K562 (cell line): ENCODE measurements at regions not wholly inside any gene's neighbourhood (a gene's known extent, or its start where the extent isn't known, plus 50 kb on each side); places are given as distances from the start of the nearest gene placed in this dataset.

ENCODE experiments used
- ERF ChIP-seq: fragments of 450-650 bp; formaldehyde crosslinking; IDR thresholded peaks from 2 replicates; pipeline ENCODE4 v1.4.0; 2020; ENCODE audit warnings: mild to moderate bottlenecking, mixed read lengths
- FOXM1 ChIP-seq, 2 experiments: fragments of 450-650 bp in 1 of 2; sonication (generic) in 1 of 2; formaldehyde crosslinking in 1 of 2; IDR thresholded peaks; 2 replicates each; pipeline versions ENCODE4 v1.6.1 to v1.9.0; 2017 to 2022; ENCODE audit warnings: low read depth in 2 of 2, mild to moderate bottlenecking in 2 of 2, missing genetic modification reagents in 1 of 2, moderate library complexity in 1 of 2
- GABPA ChIP-seq: fragments of 200-800 bp; sonication (Bioruptor generic); conservative IDR thresholded peaks from 2 replicates; pipeline ENCODE4 v1.6.1; 2016; ENCODE audit warnings: low read depth, missing genetic modification characterization, missing compliant biosample characterization
- MTF1 ChIP-seq: fragments of 250-450 bp; sonication (Bioruptor Pico); IDR thresholded peaks from 2 replicates; pipeline ENCODE4 v1.9.0; 2021; ENCODE audit warnings: moderate library complexity, mild to moderate bottlenecking, inconsistent platforms, borderline replicate concordance
- PHB2 ChIP-seq: fragments of 450-650 bp; IDR thresholded peaks from 2 replicates; pipeline ENCODE4 v1.6.1; 2017; ENCODE audit warnings: low read depth
- RAD21 ChIP-seq, 2 experiments: fragments of 250-450 bp in 1 of 2; fragments of 450-650 bp in 1 of 2; sonication (Bioruptor Pico) in 1 of 2; formaldehyde crosslinking in 1 of 2; IDR thresholded peaks in 1 of 2; conservative IDR thresholded peaks in 1 of 2; 2 replicates each; pipeline versions ENCODE4 v1.4.0 to v1.8.0; 2020 to 2022; ENCODE audit warnings: mild to moderate bottlenecking in 2 of 2, moderate library complexity in 1 of 2
- ZBTB7A ChIP-seq: IDR thresholded peaks from 2 replicates; pipeline ENCODE4 v1.6.1; 2011; ENCODE audit warnings: low read depth, mild to moderate bottlenecking, low read length, moderate library complexity, borderline replicate concordance; ENCODE audit not compliant: control insufficient read depth
- ZNF146 ChIP-seq: IDR thresholded peaks from one replicate; pipeline ENCODE4 v1.6.1; 2018; ENCODE audit warnings: missing compliant biosample characterization; ENCODE audit not compliant: unreplicated experiment
- TF ChIP-seq, protein P1 (sequence below): sonication (generic); formaldehyde crosslinking; IDR thresholded peaks from 2 replicates; pipeline ENCODE4 v1.9.0; 2022; ENCODE audit warnings: mild to moderate bottlenecking, missing genetic modification reagents

DNA sequence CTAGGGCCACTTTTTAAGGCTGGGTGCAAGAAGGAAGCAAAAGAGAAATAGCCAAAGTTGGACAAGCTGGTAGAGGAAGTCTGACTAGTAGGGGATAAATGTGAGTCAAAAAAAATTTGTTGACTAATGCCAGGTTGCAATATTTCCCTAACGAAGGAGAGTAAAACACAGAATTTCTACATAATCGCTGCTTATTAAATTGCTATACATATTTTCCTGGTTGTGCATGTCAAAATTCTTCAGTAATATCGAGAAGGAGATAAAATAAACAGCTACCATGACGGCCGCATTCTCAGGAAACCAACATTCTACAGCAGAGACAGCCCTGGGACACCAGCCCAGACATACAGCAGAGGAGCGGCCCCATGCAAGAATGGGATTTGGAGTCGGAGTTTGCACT is 148.3 kb downstream of the ESM1 start:
- TF ChIP-seq RAD21 (CRISPR knock-in tag; conservative IDR thresholded peaks at IDR 0.05 in 1 of 2, IDR thresholded peaks at IDR 0.05 in 1 of 2) (no peak), ZNF146 (CRISPR knock-in tag) (no peak), FOXM1 (IDR thresholded peaks at IDR 0.05; ENCODE audit: low read depth) (no peak), FOXM1 (CRISPR knock-in tag; IDR thresholded peaks at IDR 0.05; ENCODE audit: low read depth) (no peak), PHB2 (no peak), ZBTB7A (no peak), GABPA (tag) (no peak), MTF1 (CRISPR knock-in tag) (no peak), ERF (CRISPR knock-in tag) (no peak)
- TF ChIP-seq, protein P1, sequence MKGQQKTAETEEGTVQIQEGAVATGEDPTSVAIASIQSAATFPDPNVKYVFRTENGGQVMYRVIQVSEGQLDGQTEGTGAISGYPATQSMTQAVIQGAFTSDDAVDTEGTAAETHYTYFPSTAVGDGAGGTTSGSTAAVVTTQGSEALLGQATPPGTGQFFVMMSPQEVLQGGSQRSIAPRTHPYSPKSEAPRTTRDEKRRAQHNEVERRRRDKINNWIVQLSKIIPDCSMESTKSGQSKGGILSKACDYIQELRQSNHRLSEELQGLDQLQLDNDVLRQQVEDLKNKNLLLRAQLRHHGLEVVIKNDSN (CRISPR knock-in tag) = no peak
